ENCODE measurements at regions not wholly inside any gene's neighbourhood (a gene's known extent, or its start where the extent isn't known, plus 50 kb on each side); places are given as distances from the start of the nearest gene placed in this dataset.

- TF ChIP-seq POLR2A (IDR thresholded peaks at IDR 0.05) (no peak), CTCF (IDR thresholded peaks at IDR 0.05) (no peak), POLR2AphosphoS5 (IDR thresholded peaks at IDR 0.05) (no peak), EP300 (IDR thresholded peaks at IDR 0.05; ENCODE audit: low read depth) (no peak)
Observed at GRCh38 chr2:42916324-42916723, 123.9 kb upstream of the HAAO start.

Data from transverse colon (tissue), 4 donors.